ENCODE measurements at regions not wholly inside any gene's neighbourhood (a gene's known extent, or its start where the extent isn't known, plus 50 kb on each side); places are given as distances from the start of the nearest gene placed in this dataset.

GRCh38 chr2:195021711-195022507 is 635.1 kb upstream of the SLC39A10 start:
- H3K4me1 ChIP-seq (ENCODE audit: insufficient read depth, low read length) = no peaks in the 10 kb centered on the region
- H3K9me3 ChIP-seq (ENCODE audit: insufficient read depth, low read depth, low read length) = no peaks in the 10 kb centered on the region
- no peaks in the 10 kb centered on the region for H3K36me3 ChIP-seq (ENCODE audit: insufficient read depth, low read depth, low read length)
- H3K27me3 ChIP-seq (ENCODE audit: insufficient read depth, low read length) = no peaks in the 10 kb centered on the region
- H3K27ac ChIP-seq (ENCODE audit: low read length) = no peak overlapping the region
- H3K9ac ChIP-seq (ENCODE audit: low read depth, low read length) = no peak overlapping the region
- no peak overlapping the region for H3K4me3 ChIP-seq (ENCODE audit: low read length)

GRCh38 chr2:195018462-195018861 is 638.6 kb upstream of the SLC39A10 start:
- Histone ChIP-seq H3K27me3 (ENCODE audit: insufficient read depth, low read length) (no peaks in the 10 kb centered on the region), H3K9me3 (ENCODE audit: insufficient read depth, low read depth, low read length) (no peaks in the 10 kb centered on the region), H3K4me1 (ENCODE audit: insufficient read depth, low read length) (no peaks in the 10 kb centered on the region), H3K27ac (ENCODE audit: low read length) (no peak overlapping the region), H3K36me3 (ENCODE audit: insufficient read depth, low read depth, low read length) (no peaks in the 10 kb centered on the region), H3K9ac (ENCODE audit: low read depth, low read length) (no peak overlapping the region), H3K4me3 (ENCODE audit: low read length) (no peak overlapping the region)

GRCh38 chr2:195017890-195018289 is 639.1 kb upstream of the SLC39A10 start:
- Histone ChIP-seq H3K27me3 (ENCODE audit: insufficient read depth, low read length) (no peaks in the 10 kb centered on the region), H3K27ac (ENCODE audit: low read length) (no peak overlapping the region), H3K9me3 (ENCODE audit: insufficient read depth, low read depth, low read length) (no peaks in the 10 kb centered on the region), H3K9ac (ENCODE audit: low read depth, low read length) (no peak overlapping the region), H3K36me3 (ENCODE audit: insufficient read depth, low read depth, low read length) (no peaks in the 10 kb centered on the region), H3K4me3 (ENCODE audit: low read length) (no peak overlapping the region), H3K4me1 (ENCODE audit: insufficient read depth, low read length) (no peaks in the 10 kb centered on the region)

- H3K4me3 ChIP-seq (ENCODE audit: low read length) = no peak overlapping the region
- no peaks in the 10 kb centered on the region for H3K4me1 ChIP-seq (ENCODE audit: insufficient read depth, low read length)
- H3K9ac ChIP-seq (ENCODE audit: low read depth, low read length) = no peak overlapping the region
- H3K9me3 ChIP-seq (ENCODE audit: insufficient read depth, low read depth, low read length) = no peaks in the 10 kb centered on the region
- no peaks in the 10 kb centered on the region for H3K36me3 ChIP-seq (ENCODE audit: insufficient read depth, low read depth, low read length)
- no peak overlapping the region for H3K27ac ChIP-seq (ENCODE audit: low read length)
- no peaks in the 10 kb centered on the region for H3K27me3 ChIP-seq (ENCODE audit: insufficient read depth, low read length)
Observed at GRCh38 chr2:195016841-195017240, 640.2 kb upstream of the SLC39A10 start.

- H3K9me3 ChIP-seq (ENCODE audit: insufficient read depth, low read depth, low read length) = no peaks in the 10 kb centered on the region
- H3K27me3 ChIP-seq (ENCODE audit: insufficient read depth, low read length) = no peaks in the 10 kb centered on the region
- H3K4me1 ChIP-seq (ENCODE audit: insufficient read depth, low read length) = no peaks in the 10 kb centered on the region
- H3K9ac ChIP-seq (ENCODE audit: low read depth, low read length) = no peak overlapping the region
- H3K27ac ChIP-seq (ENCODE audit: low read length) = no peak overlapping the region
- H3K4me3 ChIP-seq (ENCODE audit: low read length) = no peak overlapping the region
- H3K36me3 ChIP-seq (ENCODE audit: insufficient read depth, low read depth, low read length) = no peaks in the 10 kb centered on the region
Observed at GRCh38 chr2:195009202-195009601, 647.8 kb upstream of the SLC39A10 start.

- Histone ChIP-seq H3K4me1 (ENCODE audit: insufficient read depth, low read length) (no peaks in the 10 kb centered on the region), H3K4me3 (ENCODE audit: low read length) (no peak overlapping the region), H3K9ac (ENCODE audit: low read depth, low read length) (no peak overlapping the region), H3K27me3 (ENCODE audit: insufficient read depth, low read length) (no peaks in the 10 kb centered on the region), H3K9me3 (ENCODE audit: insufficient read depth, low read depth, low read length) (no peaks in the 10 kb centered on the region), H3K36me3 (ENCODE audit: insufficient read depth, low read depth, low read length) (no peaks in the 10 kb centered on the region), H3K27ac (ENCODE audit: low read length) (no peak overlapping the region)
Observed at GRCh38 chr2:195006856-195007255, 650.2 kb upstream of the SLC39A10 start.

- H3K9me3 ChIP-seq (ENCODE audit: insufficient read depth, low read depth, low read length) = no peaks in the 10 kb centered on the region
- no peaks in the 10 kb centered on the region for H3K4me1 ChIP-seq (ENCODE audit: insufficient read depth, low read length)
- H3K27me3 ChIP-seq (ENCODE audit: insufficient read depth, low read length) = no peaks in the 10 kb centered on the region
- no peak overlapping the region for H3K27ac ChIP-seq (ENCODE audit: low read length)
- H3K9ac ChIP-seq (ENCODE audit: low read depth, low read length) = no peak overlapping the region
- no peak overlapping the region for H3K4me3 ChIP-seq (ENCODE audit: low read length)
- H3K36me3 ChIP-seq (ENCODE audit: insufficient read depth, low read depth, low read length) = no peaks in the 10 kb centered on the region
Observed at GRCh38 chr2:195003881-195004471, 653.0 kb upstream of the SLC39A10 start.

GRCh38 chr2:195001924-195002323 is 655.1 kb upstream of the SLC39A10 start:
- Histone ChIP-seq H3K9me3 (ENCODE audit: insufficient read depth, low read depth, low read length) (no peaks in the 10 kb centered on the region), H3K4me1 (ENCODE audit: insufficient read depth, low read length) (no peaks in the 10 kb centered on the region), H3K36me3 (ENCODE audit: insufficient read depth, low read depth, low read length) (no peaks in the 10 kb centered on the region), H3K9ac (ENCODE audit: low read depth, low read length) (no peak overlapping the region), H3K4me3 (ENCODE audit: low read length) (no peak overlapping the region), H3K27ac (ENCODE audit: low read length) (no peak overlapping the region), H3K27me3 (ENCODE audit: insufficient read depth, low read length) (no peaks in the 10 kb centered on the region)

GRCh38 chr2:194999771-195000170 is 657.3 kb upstream of the SLC39A10 start:
- Histone ChIP-seq H3K36me3 (ENCODE audit: insufficient read depth, low read depth, low read length) (no peaks in the 10 kb centered on the region), H3K27me3 (ENCODE audit: insufficient read depth, low read length) (no peaks in the 10 kb centered on the region), H3K4me1 (ENCODE audit: insufficient read depth, low read length) (no peaks in the 10 kb centered on the region), H3K27ac (ENCODE audit: low read length) (no peak overlapping the region), H3K4me3 (ENCODE audit: low read length) (no peak overlapping the region), H3K9ac (ENCODE audit: low read depth, low read length) (no peak overlapping the region), H3K9me3 (ENCODE audit: insufficient read depth, low read depth, low read length) (no peaks in the 10 kb centered on the region)

GRCh38 chr2:194992648-194993047 is 664.4 kb upstream of the SLC39A10 start:
- Histone ChIP-seq H3K27me3 (ENCODE audit: insufficient read depth, low read length) (no peaks in the 10 kb centered on the region), H3K9me3 (ENCODE audit: insufficient read depth, low read depth, low read length) (no peaks in the 10 kb centered on the region), H3K9ac (ENCODE audit: low read depth, low read length) (no peak overlapping the region), H3K4me3 (ENCODE audit: low read length) (no peak overlapping the region), H3K36me3 (ENCODE audit: insufficient read depth, low read depth, low read length) (no peaks in the 10 kb centered on the region), H3K27ac (ENCODE audit: low read length) (no peak overlapping the region), H3K4me1 (ENCODE audit: insufficient read depth, low read length) (no peaks in the 10 kb centered on the region)

- Histone ChIP-seq H3K36me3 (ENCODE audit: insufficient read depth, low read depth, low read length) (no peaks in the 10 kb centered on the region), H3K9me3 (ENCODE audit: insufficient read depth, low read depth, low read length) (peaks cover 9% of the 10 kb centered on the region; the same call in 1 of the 2 replicates), H3K4me3 (ENCODE audit: low read length) (no peak overlapping the region), H3K9ac (ENCODE audit: low read depth, low read length) (no peak overlapping the region), H3K27ac (ENCODE audit: low read length) (no peak overlapping the region), H3K27me3 (ENCODE audit: insufficient read depth, low read length) (no peaks in the 10 kb centered on the region), H3K4me1 (ENCODE audit: insufficient read depth, low read length) (no peaks in the 10 kb centered on the region)
Observed at GRCh38 chr2:194985258-194985657, 671.8 kb upstream of the SLC39A10 start.

GRCh38 chr2:194962254-194962653 is 694.8 kb upstream of the SLC39A10 start:
- Histone ChIP-seq H3K36me3 (ENCODE audit: insufficient read depth, low read depth, low read length) (no peaks in the 10 kb centered on the region), H3K9me3 (ENCODE audit: insufficient read depth, low read depth, low read length) (peaks cover 13% of the 10 kb centered on the region), H3K9ac (ENCODE audit: low read depth, low read length) (no peak overlapping the region), H3K27ac (ENCODE audit: low read length) (no peak overlapping the region), H3K4me3 (ENCODE audit: low read length) (no peak overlapping the region), H3K4me1 (ENCODE audit: insufficient read depth, low read length) (no peaks in the 10 kb centered on the region), H3K27me3 (ENCODE audit: insufficient read depth, low read length) (no peaks in the 10 kb centered on the region)

All from iPS-20b (cell line).